Testis (tissue), 2 donors: ENCODE measurements at regions not wholly inside any gene's neighbourhood (a gene's known extent, or its start where the extent isn't known, plus 50 kb on each side); places are given as distances from the start of the nearest gene placed in this dataset.

Experiments used
- POLR2A ChIP-seq: fragments of 450-650 bp; IDR thresholded peaks from one replicate; pipeline ENCODE4 v1.6.1; 2017; ENCODE audit warnings: antibody characterized with exemption, mild to moderate bottlenecking, moderate library complexity
- TF ChIP-seq, protein P1 (sequence below), 3 experiments: fragments of 450-650 bp in 2 of 3; fragments of 200-600 bp in 1 of 3; sonication (generic) in 1 of 3; IDR thresholded peaks; one replicate each; pipeline ENCODE4 v1.5.1; 2016 to 2019; ENCODE audit warnings: antibody characterized with exemption in 3 of 3, mild to moderate bottlenecking in 2 of 3, moderate library complexity in 1 of 3

DNA sequence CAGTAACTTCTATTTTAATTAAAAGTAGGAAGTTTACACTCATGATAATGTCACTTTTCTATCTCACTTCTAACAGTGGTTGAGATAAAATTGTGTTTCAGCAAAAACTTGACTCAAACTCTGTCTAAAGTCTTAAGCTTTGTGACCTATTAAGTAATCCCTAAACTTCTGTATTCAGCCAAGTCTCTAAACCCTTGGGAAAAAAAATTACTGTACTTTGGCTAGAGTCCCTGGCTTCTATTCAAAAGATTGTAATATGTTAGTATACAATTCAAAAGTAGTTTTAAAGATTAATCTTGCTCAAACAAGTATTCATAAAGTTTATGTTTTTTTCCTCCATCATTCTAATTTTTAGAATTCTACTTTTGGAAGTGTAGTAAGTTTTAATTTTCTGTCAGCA is 1248.8 kb downstream of the UQCRFS1 start:
- TF ChIP-seq, protein P1, sequence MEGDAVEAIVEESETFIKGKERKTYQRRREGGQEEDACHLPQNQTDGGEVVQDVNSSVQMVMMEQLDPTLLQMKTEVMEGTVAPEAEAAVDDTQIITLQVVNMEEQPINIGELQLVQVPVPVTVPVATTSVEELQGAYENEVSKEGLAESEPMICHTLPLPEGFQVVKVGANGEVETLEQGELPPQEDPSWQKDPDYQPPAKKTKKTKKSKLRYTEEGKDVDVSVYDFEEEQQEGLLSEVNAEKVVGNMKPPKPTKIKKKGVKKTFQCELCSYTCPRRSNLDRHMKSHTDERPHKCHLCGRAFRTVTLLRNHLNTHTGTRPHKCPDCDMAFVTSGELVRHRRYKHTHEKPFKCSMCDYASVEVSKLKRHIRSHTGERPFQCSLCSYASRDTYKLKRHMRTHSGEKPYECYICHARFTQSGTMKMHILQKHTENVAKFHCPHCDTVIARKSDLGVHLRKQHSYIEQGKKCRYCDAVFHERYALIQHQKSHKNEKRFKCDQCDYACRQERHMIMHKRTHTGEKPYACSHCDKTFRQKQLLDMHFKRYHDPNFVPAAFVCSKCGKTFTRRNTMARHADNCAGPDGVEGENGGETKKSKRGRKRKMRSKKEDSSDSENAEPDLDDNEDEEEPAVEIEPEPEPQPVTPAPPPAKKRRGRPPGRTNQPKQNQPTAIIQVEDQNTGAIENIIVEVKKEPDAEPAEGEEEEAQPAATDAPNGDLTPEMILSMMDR (IDR thresholded peaks at IDR 0.05) = no peak
- no peak for TF ChIP-seq POLR2A
